ENCODE measurements at regions not wholly inside any gene's neighbourhood (a gene's known extent, or its start where the extent isn't known, plus 50 kb on each side); places are given as distances from the start of the nearest gene placed in this dataset.

DNA sequence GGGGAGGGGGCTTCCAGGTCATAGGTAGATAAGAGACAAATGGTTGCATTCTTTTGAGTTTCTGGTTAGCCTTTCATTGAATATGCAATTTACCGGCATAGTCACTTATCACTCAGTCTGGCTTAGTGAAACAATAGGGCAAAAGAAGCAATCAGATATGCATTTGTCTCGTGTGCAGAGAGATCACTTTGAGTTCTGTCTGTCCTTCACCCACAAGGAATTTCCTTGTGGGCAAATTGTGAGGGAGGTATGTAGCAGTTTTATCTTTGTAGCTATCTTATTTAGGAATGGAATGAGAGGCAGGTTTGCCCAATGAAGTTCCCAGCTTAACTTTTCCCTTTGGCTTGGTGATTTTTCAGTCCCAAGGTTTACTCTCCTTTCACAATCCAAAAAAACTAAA lies 116.1 kb downstream of the TUSC1 start:
- H3K79me2 ChIP-seq (ENCODE audit: insufficient read depth, low read length) = no peaks in the 10 kb centered on the region
- H3K27ac ChIP-seq (ENCODE audit: extremely low read length, insufficient read depth, low read length) = no peak overlapping the region
- POLR2A ChIA-PET = no interaction called here
- no peak overlapping the region for H2AFZ ChIP-seq (ENCODE audit: low read length)
- H3K36me3 ChIP-seq (replicated peaks in 1 of 2; ENCODE audit: control insufficient read depth in 1 of 2, insufficient read depth in 2 of 2, low read length in 2 of 2) = no peaks in the 10 kb centered on the region
- no TSS peak for BruUV-seq (replicated peaks)
- H3K9me3 ChIP-seq (ENCODE audit: low read length) = peaks cover 16% of the 10 kb centered on the region; the same call in 1 of the 2 replicates
- H3K27me3 ChIP-seq (ENCODE audit: control insufficient read depth in 1 of 2, insufficient read depth in 2 of 2, low read length in 2 of 2) = no peaks in the 10 kb centered on the region
- no peak overlapping the region for H3K4me3 ChIP-seq (replicated peaks in 1 of 3; ENCODE audit: insufficient read depth in 1 of 3, low read depth in 2 of 3, low read length in 3 of 3)
- no peak for DNase-seq (ENCODE audit: low spot score)
- no peak overlapping the region for H3K9ac ChIP-seq (ENCODE audit: insufficient read depth, low read depth, low read length)
- TF ChIP-seq, protein P1, sequence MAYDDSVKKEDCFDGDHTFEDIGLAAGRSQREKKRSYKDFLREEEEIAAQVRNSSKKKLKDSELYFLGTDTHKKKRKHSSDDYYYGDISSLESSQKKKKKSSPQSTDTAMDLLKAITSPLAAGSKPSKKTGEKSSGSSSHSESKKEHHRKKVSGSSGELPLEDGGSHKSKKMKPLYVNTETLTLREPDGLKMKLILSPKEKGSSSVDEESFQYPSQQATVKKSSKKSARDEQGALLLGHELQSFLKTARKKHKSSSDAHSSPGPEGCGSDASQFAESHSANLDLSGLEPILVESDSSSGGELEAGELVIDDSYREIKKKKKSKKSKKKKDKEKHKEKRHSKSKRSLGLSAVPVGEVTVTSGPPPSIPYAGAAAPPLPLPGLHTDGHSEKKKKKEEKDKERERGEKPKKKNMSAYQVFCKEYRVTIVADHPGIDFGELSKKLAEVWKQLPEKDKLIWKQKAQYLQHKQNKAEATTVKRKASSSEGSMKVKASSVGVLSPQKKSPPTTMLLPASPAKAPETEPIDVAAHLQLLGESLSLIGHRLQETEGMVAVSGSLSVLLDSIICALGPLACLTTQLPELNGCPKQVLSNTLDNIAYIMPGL (CRISPR knock-in tag; IDR thresholded peaks at IDR 0.05; ENCODE audit: borderline replicate concordance in 1 of 2, low read depth in 1 of 2) = no peak
- TF ChIP-seq ZNF17 (CRISPR knock-in tag; IDR thresholded peaks at IDR 0.05) = no peak
- TF ChIP-seq, protein P2, sequence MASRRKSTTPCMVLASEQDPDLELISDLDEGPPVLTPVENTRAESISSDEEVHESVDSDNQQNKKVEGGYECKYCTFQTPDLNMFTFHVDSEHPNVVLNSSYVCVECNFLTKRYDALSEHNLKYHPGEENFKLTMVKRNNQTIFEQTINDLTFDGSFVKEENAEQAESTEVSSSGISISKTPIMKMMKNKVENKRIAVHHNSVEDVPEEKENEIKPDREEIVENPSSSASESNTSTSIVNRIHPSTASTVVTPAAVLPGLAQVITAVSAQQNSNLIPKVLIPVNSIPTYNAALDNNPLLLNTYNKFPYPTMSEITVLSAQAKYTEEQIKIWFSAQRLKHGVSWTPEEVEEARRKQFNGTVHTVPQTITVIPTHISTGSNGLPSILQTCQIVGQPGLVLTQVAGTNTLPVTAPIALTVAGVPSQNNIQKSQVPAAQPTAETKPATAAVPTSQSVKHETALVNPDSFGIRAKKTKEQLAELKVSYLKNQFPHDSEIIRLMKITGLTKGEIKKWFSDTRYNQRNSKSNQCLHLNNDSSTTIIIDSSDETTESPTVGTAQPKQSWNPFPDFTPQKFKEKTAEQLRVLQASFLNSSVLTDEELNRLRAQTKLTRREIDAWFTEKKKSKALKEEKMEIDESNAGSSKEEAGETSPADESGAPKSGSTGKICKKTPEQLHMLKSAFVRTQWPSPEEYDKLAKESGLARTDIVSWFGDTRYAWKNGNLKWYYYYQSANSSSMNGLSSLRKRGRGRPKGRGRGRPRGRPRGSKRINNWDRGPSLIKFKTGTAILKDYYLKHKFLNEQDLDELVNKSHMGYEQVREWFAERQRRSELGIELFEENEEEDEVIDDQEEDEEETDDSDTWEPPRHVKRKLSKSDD (CRISPR knock-in tag; IDR thresholded peaks at IDR 0.05; ENCODE audit: low read depth) = no peak
- TF ChIP-seq, protein P3, sequence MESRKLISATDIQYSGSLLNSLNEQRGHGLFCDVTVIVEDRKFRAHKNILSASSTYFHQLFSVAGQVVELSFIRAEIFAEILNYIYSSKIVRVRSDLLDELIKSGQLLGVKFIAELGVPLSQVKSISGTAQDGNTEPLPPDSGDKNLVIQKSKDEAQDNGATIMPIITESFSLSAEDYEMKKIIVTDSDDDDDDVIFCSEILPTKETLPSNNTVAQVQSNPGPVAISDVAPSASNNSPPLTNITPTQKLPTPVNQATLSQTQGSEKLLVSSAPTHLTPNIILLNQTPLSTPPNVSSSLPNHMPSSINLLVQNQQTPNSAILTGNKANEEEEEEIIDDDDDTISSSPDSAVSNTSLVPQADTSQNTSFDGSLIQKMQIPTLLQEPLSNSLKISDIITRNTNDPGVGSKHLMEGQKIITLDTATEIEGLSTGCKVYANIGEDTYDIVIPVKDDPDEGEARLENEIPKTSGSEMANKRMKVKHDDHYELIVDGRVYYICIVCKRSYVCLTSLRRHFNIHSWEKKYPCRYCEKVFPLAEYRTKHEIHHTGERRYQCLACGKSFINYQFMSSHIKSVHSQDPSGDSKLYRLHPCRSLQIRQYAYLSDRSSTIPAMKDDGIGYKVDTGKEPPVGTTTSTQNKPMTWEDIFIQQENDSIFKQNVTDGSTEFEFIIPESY (CRISPR knock-in tag; IDR thresholded peaks at IDR 0.05) = no peak
- no peak for TF ChIP-seq SKIL (CRISPR knock-in tag; IDR thresholded peaks at IDR 0.05; ENCODE audit: borderline replicate concordance)
- no peak for TF ChIP-seq ZNF784 (CRISPR knock-in tag; IDR thresholded peaks at IDR 0.05; ENCODE audit: borderline replicate concordance)
- TF ChIP-seq YEATS4 (CRISPR knock-in tag; IDR thresholded peaks at IDR 0.05; ENCODE audit: borderline replicate concordance) = no peak
- TF ChIP-seq ATF3 (CRISPR knock-in tag; IDR thresholded peaks at IDR 0.05) = no peak
- no peak for TF ChIP-seq BCL6 (CRISPR knock-in tag; IDR thresholded peaks at IDR 0.05)
- TF ChIP-seq CREB1 (IDR thresholded peaks at IDR 0.05) = no peak
- no peak for TF ChIP-seq CREB1 (CRISPR knock-in tag; IDR thresholded peaks at IDR 0.05)
- TF ChIP-seq NRL (CRISPR knock-in tag; IDR thresholded peaks at IDR 0.05; ENCODE audit: borderline replicate concordance) = no peak
- no peak for TF ChIP-seq LCORL (IDR thresholded peaks at IDR 0.05)
- TF ChIP-seq LCORL (CRISPR knock-in tag; IDR thresholded peaks at IDR 0.05) = no peak
- no peak for TF ChIP-seq ELF1 (CRISPR knock-in tag; IDR thresholded peaks at IDR 0.05)
- no peak for TF ChIP-seq THAP11 (CRISPR knock-in tag; IDR thresholded peaks at IDR 0.05)
- in situ Hi-C loops (cut with HindIII; ENCODE audit: extremely low pct_ligation_motif_present, low pct_unique_long_range_greater_than_20kb) (no loop called here), intact Hi-C loops (cut with micrococcal nuclease; ENCODE audit: unreplicated experiment) (no loop called here)
- no peak for FAIRE-seq
- no peaks in the 10 kb centered on the region for H4K20me1 ChIP-seq (ENCODE audit: insufficient read depth, low read length)
- H3K4me2 ChIP-seq (ENCODE audit: low read depth, low read length) = no peak overlapping the region
- CTCF ChIA-PET (ENCODE audit: low intra/inter-chr PET ratio, low total read pairs) = no interaction called here
- WGBS (ENCODE audit: low lambda C conversion rate) = 56% methylated on average over 2 of the region's 2 CpGs
- H3K4me1 ChIP-seq (ENCODE audit: insufficient read depth, low read length) = no peaks in the 10 kb centered on the region
- ATAC-seq = no peak

Measured in HepG2 (cell line).